Hematopoietic multipotent progenitor cell treated with erythropoietin and hydrocortisone succinate and interleukin-3 and kit ligand, for 17 days (in vitro differentiated cells): ENCODE measurements at regions not wholly inside any gene's neighbourhood (a gene's known extent, or its start where the extent isn't known, plus 50 kb on each side); places are given as distances from the start of the nearest gene placed in this dataset.
A peak's percentile ranks its signal among the peaks of the same experiment; 100 is the strongest.
"Not testable (repeated sequence)": the region's sequence is repeated elsewhere in the genome, so short reads cannot be mapped to it uniquely, and the experiment has no call there.

Experiments used
- DNase-seq: peaks from one replicate; pipeline ENCODE4 v3.0.0-alpha.2; 2015; ENCODE audit warnings: low spot score

DNA sequence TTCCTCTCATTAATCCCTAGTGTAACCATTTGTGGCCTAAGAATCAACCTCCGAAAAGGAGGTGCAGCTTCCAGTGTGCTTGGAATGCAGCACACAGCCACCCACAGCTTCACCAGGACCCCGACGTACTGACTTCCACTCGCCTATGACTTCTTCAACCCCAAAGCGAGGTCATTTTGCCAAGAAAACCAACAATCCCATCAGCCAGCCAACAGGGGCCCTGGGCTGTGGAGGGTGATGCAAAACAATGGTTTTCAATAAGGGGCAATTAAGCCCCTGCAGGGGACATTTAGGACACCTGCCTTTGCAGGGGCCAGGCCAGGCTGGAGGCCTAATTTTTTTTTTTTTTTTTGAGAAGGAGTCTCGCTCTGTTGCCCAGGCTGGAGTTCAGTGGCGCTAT, 158.1 kb upstream of the SKOR2 start:
- no peak for DNase-seq

DNA sequence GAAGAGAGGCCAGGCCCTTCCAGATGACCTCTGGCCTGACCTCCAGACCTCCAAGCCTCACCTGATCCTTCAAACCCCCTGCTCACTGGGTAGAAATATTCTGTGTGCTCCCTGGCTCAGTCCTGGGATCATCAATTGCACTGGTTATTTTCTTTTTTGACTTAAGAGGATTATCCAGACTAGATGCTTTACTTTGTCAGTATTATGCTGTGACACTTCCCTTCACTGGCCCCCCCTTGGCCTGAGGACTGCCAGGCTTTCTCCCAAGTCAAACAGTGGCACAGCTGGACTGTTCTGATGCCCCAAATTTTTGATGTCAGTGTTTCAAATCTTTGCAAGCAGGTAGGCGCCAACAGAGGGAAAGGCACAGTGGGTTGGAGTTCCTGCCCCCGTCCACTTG, 156.3 kb upstream of the SKOR2 start:
- no peak for DNase-seq

DNA sequence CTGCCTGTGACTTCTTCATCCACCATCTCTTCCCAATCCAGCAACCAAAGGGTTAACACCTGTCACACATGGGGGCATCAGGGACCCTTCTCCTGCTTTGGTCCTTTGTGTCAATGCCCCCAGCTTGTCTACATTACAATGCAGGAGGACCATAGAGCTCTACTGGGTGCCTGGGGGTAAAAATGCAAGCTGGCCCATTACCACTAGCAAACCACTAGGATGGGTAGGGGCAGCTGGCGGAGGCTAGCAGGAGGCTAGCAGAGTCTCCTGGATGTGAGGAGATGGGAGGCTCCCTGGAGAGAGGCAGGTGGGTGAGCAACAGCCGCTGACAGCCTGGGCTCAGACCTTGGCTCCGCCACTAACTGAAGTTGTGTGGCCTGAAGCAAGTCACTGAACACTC, 153.4 kb upstream of the SKOR2 start:
- DNase-seq: no peak

DNA sequence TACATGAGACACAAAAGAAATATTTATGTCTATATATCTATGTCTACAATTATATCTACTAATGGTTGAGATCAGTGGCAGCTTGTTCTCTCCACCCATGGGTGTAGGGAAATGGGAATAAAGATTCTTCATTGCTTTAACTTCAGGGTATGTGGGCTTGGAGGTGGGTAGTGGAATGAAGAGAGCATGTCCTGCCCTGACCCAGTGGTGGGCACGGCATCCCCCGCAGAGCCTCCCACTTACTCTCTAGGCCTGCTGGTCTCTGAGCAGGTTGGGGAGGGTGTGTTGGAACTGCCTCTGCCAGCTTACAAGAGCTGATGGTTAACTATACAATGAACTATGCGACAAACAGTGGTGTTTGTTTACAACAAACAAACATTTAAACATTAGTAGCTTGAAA, 152.5 kb upstream of the SKOR2 start:
- DNase-seq: no peak

DNA sequence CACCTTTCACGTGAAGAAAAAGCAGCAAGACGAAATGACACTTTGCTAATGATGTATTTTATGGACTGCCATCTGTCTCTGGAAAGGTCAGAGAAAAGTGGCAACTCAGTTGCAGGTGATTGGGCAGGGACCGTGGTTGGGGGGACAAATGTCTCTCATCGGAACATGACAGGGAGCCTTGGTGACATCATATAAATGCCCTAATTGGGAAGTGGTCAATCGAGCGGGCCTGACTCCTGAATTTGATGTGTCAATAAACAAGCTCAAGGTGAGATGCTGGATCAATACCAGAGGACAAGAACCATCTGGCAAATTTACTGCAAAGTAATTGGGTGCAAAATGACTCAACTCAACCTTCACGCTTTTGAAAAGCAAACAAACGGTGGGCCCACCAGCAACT, 151.9 kb upstream of the SKOR2 start:
- no peak for DNase-seq

DNA sequence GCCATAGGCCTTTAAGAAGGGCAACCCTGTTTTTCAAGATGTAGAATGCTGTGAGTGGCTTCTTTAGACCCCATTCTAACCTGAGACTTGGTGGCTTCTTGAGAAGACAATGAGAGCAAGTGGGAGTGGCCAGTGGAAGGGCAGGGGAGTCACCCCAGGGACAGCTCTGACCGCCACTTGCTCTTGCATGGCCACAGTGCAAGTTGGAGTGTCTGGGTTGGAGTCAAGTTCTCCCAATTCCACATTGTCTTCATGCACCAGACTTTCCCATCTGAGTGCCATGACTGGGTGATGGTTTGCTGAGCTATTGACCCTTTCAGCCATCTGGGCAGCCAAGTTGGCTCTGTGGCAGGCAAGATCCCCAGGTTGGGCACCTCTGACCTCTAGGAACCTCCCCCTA, 148.0 kb upstream of the SKOR2 start:
- no peak for DNase-seq

DNA sequence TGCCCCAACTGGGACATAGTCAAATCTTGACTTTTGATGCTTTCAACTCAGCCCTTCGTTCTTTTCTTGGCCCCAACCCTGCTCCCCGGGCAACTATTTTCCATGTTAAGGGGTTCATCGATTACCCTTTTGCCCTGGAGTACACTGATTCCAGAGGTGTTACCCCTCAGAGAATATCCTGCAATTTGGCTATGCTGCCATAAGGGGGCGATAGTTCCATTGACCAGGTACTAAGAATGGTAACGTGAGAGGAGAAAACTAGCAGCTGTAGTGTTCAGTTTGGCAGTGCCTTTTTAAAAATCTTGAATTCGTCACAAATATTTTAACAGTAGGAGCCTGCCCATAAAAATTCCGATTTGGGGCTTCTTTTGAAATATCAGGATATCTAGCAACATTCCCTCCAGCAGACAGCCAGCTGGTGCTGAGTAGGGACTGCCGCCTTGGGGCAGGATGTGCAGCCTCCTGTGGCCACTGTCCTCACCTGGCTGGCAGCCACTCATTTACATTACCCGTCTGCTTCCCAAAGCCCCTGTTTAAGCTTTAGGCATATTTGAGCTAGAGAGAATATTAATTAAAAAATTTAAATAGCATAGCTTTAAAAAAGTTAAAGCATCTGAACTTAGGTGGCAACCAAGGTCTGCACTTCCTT, 146.3 kb upstream of the SKOR2 start:
- peak; percentile 14 for DNase-seq

DNA sequence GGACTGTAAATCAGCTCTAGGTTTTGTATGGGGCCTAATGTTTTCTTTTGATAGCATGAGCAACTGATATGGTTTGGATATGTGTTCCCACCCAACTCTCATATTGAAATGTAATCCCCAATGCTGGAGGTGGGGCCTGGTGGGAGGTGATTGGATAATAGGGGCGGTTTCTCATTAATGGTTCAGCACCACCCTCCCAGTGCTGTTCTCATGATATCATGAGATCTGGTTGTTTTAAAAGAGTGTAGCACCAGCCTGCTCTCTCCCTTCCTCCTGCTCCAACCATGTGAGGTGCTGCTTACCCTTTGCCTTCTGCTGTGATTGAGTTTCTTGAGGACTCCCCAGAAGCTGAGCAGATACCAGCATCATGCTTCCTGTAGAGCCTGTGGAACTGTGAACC, 140.2 kb upstream of the SKOR2 start:
- DNase-seq: no peak

DNA sequence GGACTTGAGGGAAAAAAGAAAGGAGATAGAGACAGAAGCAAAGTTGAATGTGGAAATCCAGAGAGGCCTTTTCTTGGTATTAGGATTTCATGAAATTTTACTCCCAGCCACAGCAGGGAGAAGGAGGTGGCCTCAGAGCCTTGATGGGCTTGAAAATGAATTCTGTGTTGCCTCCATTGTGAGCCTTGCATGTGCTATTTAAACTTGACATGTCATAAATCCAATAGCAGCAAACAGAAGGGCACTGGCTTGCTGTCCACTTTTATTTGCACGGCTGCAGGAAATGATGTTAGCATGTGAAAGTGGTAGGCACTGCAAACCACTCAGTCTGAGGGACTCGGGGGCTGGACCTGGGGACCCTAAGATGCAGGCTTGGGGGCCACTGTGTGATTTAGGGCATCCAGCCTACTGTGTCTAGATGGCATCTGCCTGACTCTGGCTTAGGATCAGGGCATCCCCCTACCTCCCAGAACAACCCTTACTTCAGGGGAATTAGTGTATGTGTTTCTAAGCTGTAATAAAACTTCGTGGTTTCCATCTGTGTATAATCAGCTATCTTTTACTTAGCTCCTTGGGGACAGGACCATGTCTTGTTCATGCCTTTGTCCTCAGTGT, 139.1 kb upstream of the SKOR2 start:
- no peak for DNase-seq

DNA sequence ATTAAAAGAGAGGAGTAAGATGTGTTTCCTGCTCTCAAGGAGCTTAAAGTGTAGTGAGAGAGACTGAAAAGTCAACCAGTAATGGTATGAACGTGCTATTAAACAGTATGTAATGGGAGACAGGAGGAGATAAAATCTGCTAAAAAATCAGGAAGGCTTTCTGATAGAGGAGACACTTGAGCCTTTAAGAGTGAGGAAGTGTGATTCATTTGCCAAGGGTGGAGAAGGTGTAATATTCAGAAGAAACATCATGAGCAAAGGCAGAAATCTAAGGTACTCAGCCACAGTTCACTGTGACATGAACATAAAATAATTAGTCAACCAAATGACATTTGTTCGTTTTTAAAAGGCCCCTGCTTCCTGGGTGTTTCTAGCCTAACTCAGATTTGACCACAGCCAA, 137.8 kb upstream of the SKOR2 start:
- DNase-seq: no peak

DNA sequence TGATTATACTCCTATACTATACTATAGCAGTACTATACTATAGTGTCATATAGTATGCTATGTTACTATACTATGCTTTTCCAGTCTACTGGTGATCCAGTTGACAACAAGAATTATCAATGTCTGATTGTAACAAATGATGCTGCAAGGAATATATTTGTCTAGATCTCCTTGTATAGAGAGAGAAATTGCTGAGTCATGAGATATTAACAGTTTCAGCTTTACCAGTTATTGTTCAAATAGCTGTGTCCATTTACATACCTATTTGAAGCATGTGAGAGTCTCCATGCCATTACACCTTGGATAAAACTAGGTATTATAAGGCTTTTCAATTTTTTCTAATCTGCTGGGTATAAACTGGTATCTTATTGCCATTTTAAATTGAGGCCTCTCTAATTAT, 136.4 kb upstream of the SKOR2 start:
- DNase-seq: no peak

DNA sequence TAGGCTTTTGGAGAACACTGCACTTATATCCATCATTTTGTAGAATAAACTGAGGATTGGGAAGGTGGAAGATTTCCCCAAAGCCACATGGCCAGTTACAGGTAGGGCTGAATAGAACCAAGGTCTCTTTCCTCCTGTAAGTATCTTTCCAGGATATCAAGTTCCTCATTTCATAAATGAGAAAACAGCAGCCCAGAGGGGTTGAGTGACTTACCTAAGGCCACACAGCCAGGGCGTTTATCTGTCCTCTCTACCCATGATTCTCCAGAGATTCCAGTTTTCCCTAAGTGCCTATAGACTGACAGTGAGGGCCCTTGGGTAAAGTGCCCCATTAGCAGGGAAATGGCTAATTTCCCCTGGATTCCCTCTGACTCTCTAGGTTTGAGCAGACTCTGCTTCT, 132.3 kb upstream of the SKOR2 start:
- no peak for DNase-seq

DNA sequence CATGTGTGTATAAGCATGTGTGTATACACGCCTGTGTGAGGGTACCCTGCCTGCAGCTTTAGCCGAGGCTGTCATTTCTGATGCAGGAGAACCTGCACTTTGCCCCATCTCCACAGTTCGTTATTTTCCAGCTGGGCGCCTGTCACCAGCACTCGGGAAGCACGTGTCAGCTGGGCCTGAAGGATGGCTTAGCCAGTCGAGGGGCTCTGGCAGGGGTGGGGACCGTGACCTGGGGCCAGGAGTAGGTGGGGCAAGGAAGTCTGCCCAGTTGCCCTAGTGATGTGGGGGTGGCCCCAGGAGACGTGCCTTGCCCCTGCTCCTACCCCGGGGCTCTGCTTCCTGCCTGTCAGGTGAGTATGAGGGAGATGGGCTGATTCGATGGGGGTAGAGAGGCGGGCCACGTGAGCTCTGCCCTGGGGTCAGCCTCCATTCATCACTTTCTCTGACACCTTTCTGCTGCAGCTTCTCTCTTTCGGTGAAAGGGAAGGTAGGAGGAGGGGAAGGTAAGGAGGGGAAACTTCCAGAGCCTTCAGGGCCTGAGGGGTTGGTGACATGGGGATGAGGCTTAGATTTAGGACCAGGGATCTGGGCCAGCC, 130.6 kb upstream of the SKOR2 start:
- no peak for DNase-seq

DNA sequence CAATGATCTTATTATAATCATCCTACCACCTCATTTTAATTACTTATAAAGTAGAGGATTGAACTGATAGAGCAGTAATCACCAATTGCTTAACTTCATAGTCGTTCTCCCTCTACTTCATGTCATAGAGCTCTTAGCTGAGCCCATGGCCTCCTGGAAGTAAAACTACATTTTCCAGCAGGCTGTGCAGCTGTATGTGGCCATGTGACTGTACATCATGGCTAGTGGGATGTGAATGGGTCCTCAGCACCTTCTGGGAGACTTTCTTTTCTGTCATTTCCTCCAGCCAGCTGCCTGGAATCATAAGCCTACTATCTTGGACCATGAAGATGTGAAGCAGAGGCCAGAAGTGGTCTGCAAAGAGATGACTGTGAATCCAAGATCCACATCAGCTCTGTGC, 128.7 kb upstream of the SKOR2 start:
- no peak for DNase-seq

DNA sequence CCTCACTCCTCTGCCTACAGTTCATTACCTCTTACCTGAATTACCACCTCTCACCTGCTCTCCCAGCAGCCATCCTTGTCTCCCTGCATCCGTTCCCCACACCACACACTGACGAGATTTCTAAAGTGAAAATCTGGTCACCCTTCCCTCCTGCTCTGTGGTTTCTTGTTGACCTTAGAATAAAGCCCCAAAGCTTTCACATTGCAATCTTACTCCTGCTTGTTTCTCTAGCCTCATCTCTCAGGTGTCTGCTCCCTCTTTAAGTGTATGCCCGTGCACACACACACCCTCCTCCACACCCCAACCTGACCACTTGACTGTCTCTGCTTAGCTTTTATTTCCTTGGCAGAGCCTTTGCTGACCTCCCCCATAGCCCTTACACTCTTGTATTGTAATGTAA, 122.0 kb upstream of the SKOR2 start:
- DNase-seq: no peak

DNA sequence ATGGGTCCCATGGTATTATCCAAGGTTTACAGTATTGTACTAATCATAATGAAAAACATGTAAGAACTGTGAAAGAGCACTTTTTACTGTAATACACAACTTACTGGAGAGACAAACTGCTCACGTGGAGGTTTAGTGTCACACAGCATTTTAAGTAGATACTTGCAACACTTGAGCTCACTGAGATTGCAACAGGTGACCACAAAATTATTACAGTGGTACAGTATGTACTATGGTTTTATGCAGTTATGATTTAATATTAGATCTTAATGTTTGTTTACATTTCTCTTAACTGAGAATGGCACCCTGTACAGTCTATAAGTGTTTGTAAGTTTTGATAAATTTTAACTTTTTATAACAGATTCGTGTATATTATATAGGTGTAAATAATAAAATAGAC, 118.6 kb upstream of the SKOR2 start:
- DNase-seq: no peak

DNA sequence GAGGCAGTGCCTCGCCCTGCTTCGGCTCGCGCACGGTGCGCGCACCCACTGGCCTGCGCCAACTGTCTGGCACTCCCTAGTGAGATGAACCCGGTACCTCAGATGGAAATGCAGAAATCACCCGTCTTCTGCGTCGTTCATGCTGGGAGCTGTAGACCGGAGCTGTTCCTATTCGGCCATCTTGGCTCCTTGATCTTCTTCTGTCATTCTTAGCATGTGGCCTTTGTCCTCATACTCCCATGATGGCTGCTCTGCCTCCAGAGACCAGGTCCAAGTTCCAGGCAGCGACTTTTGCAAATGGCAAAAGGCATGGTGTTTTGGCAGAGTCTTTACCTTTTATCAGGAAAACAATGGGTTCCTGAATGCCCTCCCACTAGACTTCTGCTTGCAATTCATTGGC, 102.6 kb upstream of the SKOR2 start:
- not testable (repeated sequence) for DNase-seq

DNA sequence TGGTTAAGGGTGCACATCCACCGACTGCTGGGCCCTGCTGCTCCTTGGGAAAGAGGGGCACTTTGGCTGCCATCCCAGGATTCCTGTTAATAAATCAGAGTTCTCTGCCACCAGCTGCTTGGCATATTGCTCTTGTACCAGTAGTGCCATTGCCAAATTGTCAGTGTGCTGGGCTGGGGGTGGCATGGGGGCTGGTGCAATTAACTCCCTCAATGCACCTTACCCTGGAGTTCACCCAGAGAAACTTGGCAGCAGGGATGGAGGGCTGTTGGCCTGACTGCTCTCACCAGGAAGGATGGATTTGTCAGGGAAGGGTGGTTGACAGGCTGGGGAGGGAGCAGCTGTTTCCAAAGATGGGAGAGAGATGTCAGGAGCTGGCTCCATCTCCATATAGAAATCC, 94.6 kb upstream of the SKOR2 start:
- no peak for DNase-seq

DNA sequence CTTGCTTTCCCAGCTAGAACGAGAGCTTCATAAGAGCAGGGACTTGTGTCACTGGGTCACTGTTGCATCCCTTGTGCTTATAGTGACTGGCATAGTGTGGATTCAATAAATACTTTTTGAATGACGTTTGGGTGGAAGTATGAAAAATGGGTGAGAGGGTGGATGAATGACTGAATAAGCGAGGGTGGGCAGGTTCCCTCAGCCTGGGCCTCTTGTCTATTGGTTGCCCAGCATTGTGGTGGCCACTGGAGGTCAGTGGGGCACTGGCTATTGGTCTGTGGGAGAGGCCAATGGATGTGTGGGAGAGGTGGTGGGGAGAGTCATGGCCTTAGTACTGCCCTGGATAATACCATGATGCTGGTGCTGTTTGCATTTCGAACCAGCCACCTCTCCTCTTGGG, 93.8 kb upstream of the SKOR2 start:
- DNase-seq: no peak

DNA sequence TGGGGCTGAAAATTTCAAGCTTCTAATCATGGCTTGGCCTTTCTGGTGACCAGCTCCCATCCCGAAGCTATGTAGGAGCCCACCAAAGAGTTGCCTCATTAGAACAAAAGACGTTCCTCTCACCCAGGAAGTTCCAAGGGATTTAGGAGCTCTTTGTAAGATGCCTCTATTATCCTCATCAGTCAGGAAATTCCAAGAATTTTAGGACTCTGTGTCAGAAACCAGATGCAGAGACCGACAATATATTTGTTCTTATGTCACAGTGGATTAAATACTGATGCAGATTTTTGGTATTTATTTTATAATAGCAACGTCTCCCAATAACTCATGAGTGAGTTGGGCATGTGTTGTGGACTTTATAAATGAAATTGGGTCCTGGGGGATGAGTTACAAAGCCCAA, 91.8 kb upstream of the SKOR2 start:
- DNase-seq: no peak

DNA sequence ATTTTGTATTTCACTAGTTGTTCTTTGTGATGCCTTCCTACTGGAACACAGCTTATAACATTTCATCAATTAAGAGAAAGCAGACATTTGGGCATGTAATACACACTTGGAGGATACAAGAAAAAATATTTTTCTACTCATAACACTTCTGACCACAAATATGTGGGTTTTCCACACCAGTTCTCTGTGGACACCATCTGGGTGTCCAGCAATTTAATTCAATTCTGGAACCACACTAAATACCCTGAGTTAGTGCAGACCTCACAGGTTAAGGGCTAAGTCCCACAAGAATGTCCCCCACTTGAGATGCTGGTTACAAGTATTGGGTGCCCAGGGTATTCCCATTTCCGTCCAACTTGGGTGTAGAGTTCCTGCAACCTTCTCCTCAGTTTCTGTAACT, 91.1 kb upstream of the SKOR2 start:
- DNase-seq: no peak

DNA sequence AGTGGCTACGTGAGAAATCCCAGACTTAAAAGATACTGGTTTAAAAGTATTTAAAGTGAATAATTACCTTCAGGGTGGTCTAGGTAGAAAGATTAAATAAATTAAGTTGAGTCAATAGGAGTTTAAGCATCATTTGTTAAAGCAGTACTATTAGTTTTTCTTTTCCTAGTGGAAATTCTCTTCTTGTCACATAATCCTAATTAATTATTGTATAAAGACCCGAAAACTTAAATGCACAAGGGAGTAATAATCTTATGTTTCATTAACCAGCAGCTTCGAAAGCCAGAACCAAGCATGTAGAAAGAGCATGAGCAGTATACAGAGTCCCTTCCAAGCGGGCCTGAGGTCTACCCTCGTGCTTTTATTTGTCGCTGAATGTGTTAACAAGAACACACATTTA, 90.2 kb upstream of the SKOR2 start:
- no peak for DNase-seq

DNA sequence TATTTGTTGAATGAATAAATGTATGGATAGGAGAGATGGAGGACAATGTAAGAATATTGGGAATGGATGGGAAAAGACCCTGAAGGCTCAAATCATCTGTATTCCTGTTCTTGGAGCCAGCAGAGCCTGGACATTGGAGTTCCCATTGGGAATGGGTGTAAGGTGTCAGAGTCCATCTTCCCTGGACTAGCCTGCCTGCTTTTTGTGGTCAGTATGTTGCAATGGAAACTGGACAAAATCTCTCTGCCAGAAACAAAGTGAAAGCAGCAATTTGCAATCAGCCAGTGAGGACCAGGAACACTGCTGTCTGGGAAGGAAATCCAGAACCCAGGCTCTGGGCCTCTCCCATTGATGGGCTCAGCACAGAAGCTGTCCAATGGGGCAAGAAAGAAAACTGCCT, 83.5 kb upstream of the SKOR2 start:
- DNase-seq: no peak
